GM21737 (cell line): ENCODE measurements at regions not wholly inside any gene's neighbourhood (a gene's known extent, or its start where the extent isn't known, plus 50 kb on each side); places are given as distances from the start of the nearest gene placed in this dataset.

ENCODE experiments used
- ATAC-seq: cut with Tn5 transposase; IDR thresholded peaks from one replicate; pipeline ENCODE4 v1.9.1; 2021; ENCODE audit warnings: mild to moderate bottlenecking, moderate library complexity; ENCODE audit not compliant: unreplicated experiment

- ATAC-seq, result no peak
Observed at GRCh38 chr2:44877417-44877816, 64.1 kb upstream of the SIX3 start.

GRCh38 chr2:44879269-44880124 lies 62.0 kb upstream of the SIX3 start:
- ATAC-seq, result no peak

- ATAC-seq, result no peak
Observed at GRCh38 chr2:44880125-44880483, 61.4 kb upstream of the SIX3 start.

GRCh38 chr2:44881856-44882255 lies 59.6 kb upstream of the SIX3 start:
- no peak for ATAC-seq

GRCh38 chr2:44883356-44883755 lies 58.1 kb upstream of the SIX3 start:
- no peak for ATAC-seq

- ATAC-seq, result no peak
Observed at GRCh38 chr2:44884231-44884630, 57.3 kb upstream of the SIX3 start.

- no peak for ATAC-seq
Observed at GRCh38 chr2:44884677-44885076, 56.8 kb upstream of the SIX3 start.

GRCh38 chr2:44886414-44886813 lies 55.1 kb upstream of the SIX3 start:
- no peak for ATAC-seq

- no peak for ATAC-seq
Observed at GRCh38 chr2:44889096-44889495, 52.4 kb upstream of the SIX3 start.
